Stomach smooth muscle (tissue), 2 donors: ENCODE measurements at regions not wholly inside any gene's neighbourhood (a gene's known extent, or its start where the extent isn't known, plus 50 kb on each side); places are given as distances from the start of the nearest gene placed in this dataset.

ENCODE experiments used
- H3K27ac ChIP-seq: one replicate; pipeline ENCODE4 v1.7.0; 2013; ENCODE audit warnings: mild to moderate bottlenecking, low read length, inconsistent platforms
- H3K27me3 ChIP-seq, 2 donors: one replicate each; pipeline ENCODE4 v1.7.0; 2013; ENCODE audit warnings: low read length in 2 of 2; ENCODE audit not compliant: insufficient read depth in 2 of 2, control insufficient read depth in 1 of 2
- H3K36me3 ChIP-seq, 2 donors: one replicate each; pipeline ENCODE4 v1.7.0; 2013; ENCODE audit warnings: low read length in 2 of 2; ENCODE audit not compliant: control insufficient read depth in 2 of 2, insufficient read depth in 2 of 2
- H3K4me1 ChIP-seq: one replicate; pipeline ENCODE4 v1.7.0; 2013; ENCODE audit warnings: low read length; ENCODE audit not compliant: control insufficient read depth, insufficient read depth
- H3K4me3 ChIP-seq, 2 donors: one replicate each; pipeline ENCODE4 v1.7.0; 2013; ENCODE audit warnings: low read length in 2 of 2
- H3K9ac ChIP-seq, 2 donors: one replicate each; pipeline ENCODE4 v1.7.0; 2013; ENCODE audit warnings: low read length in 2 of 2, mild to moderate bottlenecking in 1 of 2
- H3K9me3 ChIP-seq, 2 donors: one replicate each; pipeline ENCODE4 v1.7.0; 2013; ENCODE audit warnings: low read length in 2 of 2; ENCODE audit not compliant: control insufficient read depth in 2 of 2
- donor health status: healthy.
- donor health status: Pancreatic carcinoma.

DNA sequence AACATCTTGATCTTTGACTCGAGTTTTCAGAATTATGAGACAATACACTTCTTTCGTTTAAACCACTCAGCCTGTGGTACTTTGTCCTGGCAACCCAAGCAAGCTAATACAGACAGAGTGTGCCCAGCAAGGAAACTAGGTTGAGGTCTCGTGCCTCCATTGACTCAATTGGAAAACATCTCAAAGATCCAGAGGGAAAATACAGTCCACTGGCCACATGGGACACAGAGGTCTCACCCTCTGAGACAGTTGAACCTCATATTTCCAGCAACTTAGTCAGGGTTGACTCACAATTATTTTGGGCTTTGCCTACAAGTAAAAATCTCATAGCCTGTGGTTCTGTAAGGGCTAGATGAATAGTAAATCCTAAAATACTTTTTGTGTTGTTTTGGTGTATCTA, 631.5 kb downstream of the MTRR start:
- no peaks in the 10 kb centered on the region for H3K9me3 ChIP-seq
- H3K27me3 ChIP-seq: no peaks in the 10 kb centered on the region
- no peaks in the 10 kb centered on the region for H3K36me3 ChIP-seq
- H3K4me3 ChIP-seq: no peak overlapping the region
- no peak overlapping the region for H3K9ac ChIP-seq
- no peaks in the 10 kb centered on the region for H3K4me1 ChIP-seq
- no peak overlapping the region for H3K27ac ChIP-seq

GRCh38 chr5:8505196-8505595, 636.2 kb downstream of the MTRR start:
- Histone ChIP-seq H3K27me3 (no peaks in the 10 kb centered on the region), H3K4me3 (no peak overlapping the region), H3K36me3 (no peaks in the 10 kb centered on the region), H3K9me3 (no peaks in the 10 kb centered on the region), H3K4me1 (no peaks in the 10 kb centered on the region), H3K9ac (no peak overlapping the region), H3K27ac (no peak overlapping the region)

DNA sequence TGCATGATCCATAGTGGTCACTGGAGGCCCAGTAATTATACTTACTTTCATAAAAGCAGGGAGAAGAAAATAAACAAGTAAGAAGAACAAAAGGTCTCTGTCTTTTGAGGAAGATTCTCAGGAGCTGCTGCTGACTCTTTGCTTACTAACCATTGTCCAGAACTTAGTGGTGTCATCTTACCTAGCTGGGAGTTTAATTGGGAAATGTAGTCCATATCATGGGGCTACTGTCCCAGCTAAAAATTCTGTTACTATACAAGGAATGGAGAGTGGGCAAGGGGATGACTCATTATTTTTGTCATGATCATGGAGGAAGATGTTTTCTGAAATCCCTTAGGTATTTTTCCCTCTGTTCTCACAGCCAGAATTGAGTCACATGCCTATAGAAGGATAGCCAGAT, 639.3 kb downstream of the MTRR start:
- no peak overlapping the region for H3K4me3 ChIP-seq
- H3K4me1 ChIP-seq: no peaks in the 10 kb centered on the region
- no peaks in the 10 kb centered on the region for H3K36me3 ChIP-seq
- no peaks in the 10 kb centered on the region for H3K27me3 ChIP-seq
- no peaks in the 10 kb centered on the region for H3K9me3 ChIP-seq
- no peak overlapping the region for H3K9ac ChIP-seq
- H3K27ac ChIP-seq: no peak overlapping the region

- no peaks in the 10 kb centered on the region for H3K9me3 ChIP-seq
- H3K4me1 ChIP-seq: no peaks in the 10 kb centered on the region
- H3K27ac ChIP-seq: no peak overlapping the region
- no peaks in the 10 kb centered on the region for H3K27me3 ChIP-seq
- no peaks in the 10 kb centered on the region for H3K36me3 ChIP-seq
- no peak overlapping the region for H3K4me3 ChIP-seq
- H3K9ac ChIP-seq: no peak overlapping the region
Observed at GRCh38 chr5:8516356-8516755, 647.4 kb downstream of the MTRR start.

DNA sequence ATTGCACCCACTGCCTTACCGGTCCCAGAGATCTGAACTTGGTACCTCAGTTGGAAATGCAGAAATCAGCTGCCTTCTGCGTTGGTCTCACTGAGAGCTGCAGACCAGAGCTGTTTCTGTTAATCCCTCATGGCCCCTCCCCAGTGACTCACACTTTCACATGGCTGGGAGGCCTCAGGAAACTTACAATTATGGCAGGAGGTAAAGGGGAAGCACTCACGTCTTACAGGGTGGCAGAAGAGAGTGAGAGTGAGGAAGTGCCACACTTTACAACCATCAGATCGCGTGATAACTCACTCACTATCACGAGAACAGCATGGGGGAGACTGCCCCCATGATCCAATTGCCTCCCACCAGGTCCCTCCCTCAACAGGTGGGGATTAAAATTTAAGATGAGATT, 648.5 kb downstream of the MTRR start:
- H3K27me3 ChIP-seq: no peaks in the 10 kb centered on the region
- H3K9me3 ChIP-seq: no peaks in the 10 kb centered on the region
- no peak overlapping the region for H3K27ac ChIP-seq
- H3K4me1 ChIP-seq: no peaks in the 10 kb centered on the region
- H3K4me3 ChIP-seq: no peak overlapping the region
- no peak overlapping the region for H3K9ac ChIP-seq
- H3K36me3 ChIP-seq: no peaks in the 10 kb centered on the region

- Histone ChIP-seq H3K27ac (no peak overlapping the region), H3K9ac (no peak overlapping the region), H3K9me3 (no peaks in the 10 kb centered on the region), H3K4me3 (no peak overlapping the region), H3K36me3 (no peaks in the 10 kb centered on the region), H3K4me1 (no peaks in the 10 kb centered on the region), H3K27me3 (no peaks in the 10 kb centered on the region)
Observed at GRCh38 chr5:8520917-8521316, 652.0 kb downstream of the MTRR start.

DNA sequence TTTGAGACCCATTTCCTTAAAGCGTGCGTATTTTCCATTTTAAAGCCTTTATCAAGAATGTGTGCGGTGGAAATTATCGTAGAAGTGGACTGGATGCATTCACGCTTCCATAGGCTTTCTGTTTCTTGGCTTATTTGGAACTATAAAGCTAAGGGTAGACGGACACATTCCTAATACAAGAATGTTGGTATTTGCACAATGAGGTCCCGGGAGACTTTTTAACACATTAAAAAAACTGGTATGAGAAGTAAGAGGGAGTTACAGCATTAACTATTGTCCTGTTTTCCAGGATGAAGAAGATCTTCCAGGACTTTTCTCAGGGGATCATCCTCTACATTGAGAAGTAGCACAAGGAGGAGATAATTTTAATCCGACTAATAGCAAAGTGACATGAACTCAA, 653.0 kb downstream of the MTRR start:
- no peak overlapping the region for H3K4me3 ChIP-seq
- H3K9me3 ChIP-seq: no peaks in the 10 kb centered on the region
- no peaks in the 10 kb centered on the region for H3K36me3 ChIP-seq
- H3K27ac ChIP-seq: no peak overlapping the region
- H3K27me3 ChIP-seq: no peaks in the 10 kb centered on the region
- no peak overlapping the region for H3K9ac ChIP-seq
- H3K4me1 ChIP-seq: no peaks in the 10 kb centered on the region

DNA sequence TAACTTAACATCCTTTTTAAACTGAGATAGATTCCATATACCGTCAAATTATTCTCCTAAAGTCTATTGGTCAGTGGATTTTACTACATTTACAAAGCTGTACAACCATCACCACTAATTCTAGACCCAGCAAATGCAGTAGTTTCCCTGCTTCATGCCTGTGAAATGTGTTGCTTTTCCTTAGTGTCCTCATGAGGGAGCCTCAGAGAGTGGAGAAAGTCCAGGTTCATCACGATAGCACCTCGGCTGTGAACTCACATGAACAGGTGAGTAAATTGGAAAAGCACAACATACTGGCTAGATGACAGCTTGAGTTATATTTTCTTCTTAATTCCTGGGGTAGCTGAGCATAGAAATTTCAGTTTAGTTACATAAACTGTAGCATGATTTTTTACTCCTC, 653.7 kb downstream of the MTRR start:
- H3K4me3 ChIP-seq: no peak overlapping the region

DNA sequence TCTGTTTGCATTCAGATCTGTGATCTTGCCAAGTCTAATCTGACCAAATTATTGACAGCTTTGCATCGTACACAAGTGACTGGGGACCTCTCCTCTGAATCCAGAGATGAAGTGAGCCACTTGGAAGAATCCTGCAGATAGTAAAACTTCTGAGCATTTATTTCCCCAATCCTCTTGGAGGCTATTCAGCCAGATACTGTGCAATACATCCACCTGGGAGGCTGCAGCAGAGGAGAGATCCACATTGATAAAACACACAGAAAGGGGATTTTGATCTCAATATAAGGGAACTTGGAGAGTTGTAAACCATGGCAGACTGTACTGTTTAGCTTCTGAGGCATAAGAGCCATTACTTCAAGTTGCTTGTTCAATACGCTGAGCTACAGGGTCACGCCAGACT, 654.6 kb downstream of the MTRR start:
- H3K27ac ChIP-seq: no peak overlapping the region
- H3K9me3 ChIP-seq: no peaks in the 10 kb centered on the region
- no peak overlapping the region for H3K9ac ChIP-seq

More for the DNA sequence above, 653.7 kb downstream of the MTRR start:
- no peaks in the 10 kb centered on the region for H3K27me3 ChIP-seq
- no peaks in the 10 kb centered on the region for H3K4me1 ChIP-seq
- H3K9me3 ChIP-seq: no peaks in the 10 kb centered on the region
- H3K36me3 ChIP-seq: no peaks in the 10 kb centered on the region
- no peak overlapping the region for H3K9ac ChIP-seq
- no peak overlapping the region for H3K27ac ChIP-seq

GRCh38 chr5:8525819-8526218, 656.9 kb downstream of the MTRR start:
- Histone ChIP-seq H3K9me3 (no peaks in the 10 kb centered on the region), H3K4me1 (no peaks in the 10 kb centered on the region), H3K36me3 (no peaks in the 10 kb centered on the region), H3K9ac (no peak overlapping the region), H3K4me3 (no peak overlapping the region), H3K27ac (no peak overlapping the region), H3K27me3 (no peaks in the 10 kb centered on the region)

More for the DNA sequence above, 654.6 kb downstream of the MTRR start:
- no peak overlapping the region for H3K4me3 ChIP-seq
- H3K4me1 ChIP-seq: no peaks in the 10 kb centered on the region
- no peaks in the 10 kb centered on the region for H3K27me3 ChIP-seq
- no peaks in the 10 kb centered on the region for H3K36me3 ChIP-seq

GRCh38 chr5:8528106-8528505, 659.2 kb downstream of the MTRR start:
- Histone ChIP-seq H3K9me3 (no peaks in the 10 kb centered on the region), H3K27ac (no peak overlapping the region), H3K27me3 (no peaks in the 10 kb centered on the region), H3K4me1 (no peaks in the 10 kb centered on the region), H3K9ac (no peak overlapping the region), H3K36me3 (no peaks in the 10 kb centered on the region), H3K4me3 (no peak overlapping the region)

- Histone ChIP-seq H3K36me3 (no peaks in the 10 kb centered on the region), H3K4me3 (no peak overlapping the region), H3K27me3 (no peaks in the 10 kb centered on the region), H3K4me1 (no peaks in the 10 kb centered on the region), H3K9me3 (no peaks in the 10 kb centered on the region), H3K9ac (no peak overlapping the region), H3K27ac (no peak overlapping the region)
Observed at GRCh38 chr5:8538821-8539220, 669.9 kb downstream of the MTRR start.
